ENCODE measurements at regions not wholly inside any gene's neighbourhood (a gene's known extent, or its start where the extent isn't known, plus 50 kb on each side); places are given as distances from the start of the nearest gene placed in this dataset.

DNA sequence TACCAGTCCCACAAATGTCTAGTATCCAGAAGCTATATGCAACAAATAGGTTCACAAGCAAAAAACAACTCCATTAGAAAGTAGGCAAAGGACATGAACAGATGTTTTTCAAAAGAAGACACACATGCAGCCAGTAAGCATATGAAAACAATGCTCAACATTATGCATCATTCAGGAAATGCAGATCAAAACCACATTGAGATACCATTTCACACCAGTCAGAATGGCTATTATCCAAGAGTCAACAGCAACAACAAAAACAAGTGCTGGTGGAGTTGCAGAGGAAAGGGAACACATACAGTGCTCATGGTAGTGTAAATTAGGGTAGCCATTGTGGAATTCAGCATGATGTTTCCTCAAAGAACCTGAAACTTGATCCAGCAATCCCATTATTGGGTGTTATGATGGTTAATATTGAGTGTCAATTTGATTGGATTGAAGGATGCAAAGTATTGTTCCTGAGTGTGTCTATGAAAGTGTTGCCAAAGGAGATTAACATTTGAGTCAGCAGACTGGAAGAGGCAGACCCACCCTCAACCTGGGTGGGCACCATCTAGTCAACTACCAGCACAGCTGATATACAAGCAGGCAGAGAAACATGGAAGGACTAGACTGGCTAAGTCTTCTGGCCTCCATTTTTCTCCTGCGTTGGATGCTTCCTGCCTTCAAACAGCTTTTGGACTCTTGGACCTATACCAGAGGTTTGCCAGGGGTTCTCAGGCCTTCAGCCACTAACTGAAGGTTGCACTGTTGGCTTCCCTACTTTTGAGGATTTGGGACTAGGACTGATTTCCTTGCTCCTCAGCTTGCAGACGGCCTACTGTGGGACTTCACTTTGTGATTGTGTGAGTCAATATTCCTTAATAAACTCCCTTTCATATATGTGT lies 218.4 kb upstream of the SEMA3D start:
- intact Hi-C loops (cut with DNase I; ENCODE audit: low total_unique reads) (no loop called here), in situ Hi-C loops (cut with MboI; ENCODE audit: low sequenced_read_pairs in 4 of 4) (no loop called here)
- no peaks in the 10 kb centered on the region for H3K9me3 ChIP-seq
- no peaks in the 10 kb centered on the region for H3K4me1 ChIP-seq
- no peak for DNase-seq
- no peaks in the 10 kb centered on the region for H3K36me3 ChIP-seq
- ATAC-seq = no peak
- no peaks in the 10 kb centered on the region for H3K27me3 ChIP-seq
- no peak for TF ChIP-seq POLR2A (IDR thresholded peaks at IDR 0.05)
- TF ChIP-seq, protein P1, sequence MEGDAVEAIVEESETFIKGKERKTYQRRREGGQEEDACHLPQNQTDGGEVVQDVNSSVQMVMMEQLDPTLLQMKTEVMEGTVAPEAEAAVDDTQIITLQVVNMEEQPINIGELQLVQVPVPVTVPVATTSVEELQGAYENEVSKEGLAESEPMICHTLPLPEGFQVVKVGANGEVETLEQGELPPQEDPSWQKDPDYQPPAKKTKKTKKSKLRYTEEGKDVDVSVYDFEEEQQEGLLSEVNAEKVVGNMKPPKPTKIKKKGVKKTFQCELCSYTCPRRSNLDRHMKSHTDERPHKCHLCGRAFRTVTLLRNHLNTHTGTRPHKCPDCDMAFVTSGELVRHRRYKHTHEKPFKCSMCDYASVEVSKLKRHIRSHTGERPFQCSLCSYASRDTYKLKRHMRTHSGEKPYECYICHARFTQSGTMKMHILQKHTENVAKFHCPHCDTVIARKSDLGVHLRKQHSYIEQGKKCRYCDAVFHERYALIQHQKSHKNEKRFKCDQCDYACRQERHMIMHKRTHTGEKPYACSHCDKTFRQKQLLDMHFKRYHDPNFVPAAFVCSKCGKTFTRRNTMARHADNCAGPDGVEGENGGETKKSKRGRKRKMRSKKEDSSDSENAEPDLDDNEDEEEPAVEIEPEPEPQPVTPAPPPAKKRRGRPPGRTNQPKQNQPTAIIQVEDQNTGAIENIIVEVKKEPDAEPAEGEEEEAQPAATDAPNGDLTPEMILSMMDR (IDR thresholded peaks at IDR 0.05 in 4 of 5, conservative IDR thresholded peaks at IDR 0.05 in 1 of 5) = no peak
- no peak overlapping the region for H3K27ac ChIP-seq
- no peak overlapping the region for H3K4me3 ChIP-seq

DNA sequence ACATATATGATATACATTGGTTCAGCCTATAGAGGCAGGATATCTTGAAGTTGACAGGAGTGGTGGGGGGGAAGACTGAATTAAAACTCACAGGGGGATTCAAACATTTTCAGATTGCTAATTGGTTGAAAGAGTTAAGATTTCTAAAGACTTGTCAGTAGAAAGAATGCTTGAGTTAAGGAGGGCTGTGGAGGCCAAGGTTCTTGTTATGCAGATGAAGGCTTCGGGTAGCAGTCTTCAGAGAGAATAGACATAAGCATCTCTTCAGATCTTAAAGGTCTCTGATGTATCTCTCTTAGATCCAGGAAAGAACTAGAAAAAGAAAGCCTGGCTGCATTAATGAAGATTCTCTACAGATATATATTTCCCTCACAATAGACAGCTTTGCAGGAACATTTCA lies 209.8 kb upstream of the SEMA3D start:
- no peak for TF ChIP-seq POLR2A (IDR thresholded peaks at IDR 0.05)
- TF ChIP-seq, protein P1 (IDR thresholded peaks at IDR 0.05 in 4 of 5, conservative IDR thresholded peaks at IDR 0.05 in 1 of 5) = no peak
- no peaks in the 10 kb centered on the region for H3K9me3 ChIP-seq
- H3K4me1 ChIP-seq = no peaks in the 10 kb centered on the region
- H3K27me3 ChIP-seq = no peaks in the 10 kb centered on the region
- ATAC-seq (no peak), DNase-seq (no peak)
- in situ Hi-C loops (cut with MboI; ENCODE audit: low sequenced_read_pairs in 4 of 4) = no loop called here
- H3K36me3 ChIP-seq = no peaks in the 10 kb centered on the region
- intact Hi-C loops (cut with DNase I; ENCODE audit: low total_unique reads) = no loop called here
- no peak overlapping the region for H3K27ac ChIP-seq
- H3K4me3 ChIP-seq = no peak overlapping the region

DNA sequence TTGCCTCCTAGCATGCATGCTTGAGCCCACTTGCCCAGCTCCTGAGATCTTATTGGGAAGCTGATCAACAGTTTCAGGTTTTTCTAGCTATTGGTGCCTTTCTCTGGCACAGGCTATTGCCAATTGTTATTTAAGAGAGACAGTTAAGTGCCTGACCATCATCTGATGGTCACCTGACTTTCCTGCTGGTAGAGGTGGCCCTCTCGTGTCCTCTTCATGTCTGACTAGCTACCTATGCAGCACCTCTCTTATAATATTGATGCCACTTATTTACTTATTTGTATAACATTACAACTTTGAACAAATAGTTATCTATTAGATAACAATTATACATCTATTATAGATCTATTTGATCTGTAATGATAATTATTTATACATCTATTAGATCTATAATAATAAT lies 205.9 kb upstream of the SEMA3D start:
- intact Hi-C loops (cut with DNase I; ENCODE audit: low total_unique reads) (no loop called here), in situ Hi-C loops (cut with MboI; ENCODE audit: low sequenced_read_pairs in 4 of 4) (no loop called here)
- no peaks in the 10 kb centered on the region for H3K27me3 ChIP-seq
- no peaks in the 10 kb centered on the region for H3K9me3 ChIP-seq
- H3K36me3 ChIP-seq = no peaks in the 10 kb centered on the region
- H3K4me3 ChIP-seq = no peak overlapping the region
- no peak for ATAC-seq
- no peak overlapping the region for H3K27ac ChIP-seq
- H3K4me1 ChIP-seq = no peaks in the 10 kb centered on the region
- TF ChIP-seq POLR2A (IDR thresholded peaks at IDR 0.05) = no peak
- TF ChIP-seq, protein P1 (IDR thresholded peaks at IDR 0.05 in 4 of 5, conservative IDR thresholded peaks at IDR 0.05 in 1 of 5) = no peak
- no peak for DNase-seq

DNA sequence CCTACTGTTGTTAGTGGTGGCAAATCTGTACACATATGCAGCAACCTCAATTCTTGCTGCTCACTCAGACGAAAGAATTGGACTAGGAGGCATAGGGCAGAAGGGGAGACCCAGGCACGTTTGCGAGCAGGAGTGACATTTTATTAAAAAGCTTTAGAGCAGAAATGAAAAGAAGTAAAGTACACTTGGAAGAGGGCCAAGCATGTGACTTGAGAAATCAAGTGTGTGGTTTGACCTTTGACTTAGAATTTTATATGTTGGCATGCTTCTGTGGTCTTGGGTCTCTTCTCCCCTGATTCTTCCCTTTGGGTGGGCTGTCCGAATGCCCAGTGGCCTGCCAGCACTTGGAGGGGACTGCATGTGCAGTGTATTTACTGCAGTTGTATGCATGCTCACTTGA lies 205.5 kb upstream of the SEMA3D start:
- ATAC-seq (no peak), DNase-seq (no peak)
- intact Hi-C loops (cut with DNase I; ENCODE audit: low total_unique reads) (no loop called here), in situ Hi-C loops (cut with MboI; ENCODE audit: low sequenced_read_pairs in 4 of 4) (no loop called here)
- no peaks in the 10 kb centered on the region for H3K9me3 ChIP-seq
- no peaks in the 10 kb centered on the region for H3K36me3 ChIP-seq
- H3K4me3 ChIP-seq = no peak overlapping the region
- H3K4me1 ChIP-seq = no peaks in the 10 kb centered on the region
- TF ChIP-seq, protein P1 (IDR thresholded peaks at IDR 0.05 in 4 of 5, conservative IDR thresholded peaks at IDR 0.05 in 1 of 5) = no peak
- no peak for TF ChIP-seq POLR2A (IDR thresholded peaks at IDR 0.05)
- no peak overlapping the region for H3K27ac ChIP-seq
- H3K27me3 ChIP-seq = no peaks in the 10 kb centered on the region
